GM12875 (cell line): ENCODE measurements at regions not wholly inside any gene's neighbourhood (a gene's known extent, or its start where the extent isn't known, plus 50 kb on each side); places are given as distances from the start of the nearest gene placed in this dataset.

Experiments
- H3K4me3 ChIP-seq: one replicate; pipeline ENCODE4 v1.5.1; 2011; ENCODE audit warnings: low read depth, low read length, control low read depth
- TF ChIP-seq, protein P1 (sequence below): IDR thresholded peaks from 2 replicates; pipeline ENCODE4 v1.5.1; 2011; ENCODE audit warnings: low read depth, mild to moderate bottlenecking, control low read depth, inconsistent platforms, low read length, moderate library complexity, borderline replicate concordance; ENCODE audit not compliant: insufficient read depth

DNA sequence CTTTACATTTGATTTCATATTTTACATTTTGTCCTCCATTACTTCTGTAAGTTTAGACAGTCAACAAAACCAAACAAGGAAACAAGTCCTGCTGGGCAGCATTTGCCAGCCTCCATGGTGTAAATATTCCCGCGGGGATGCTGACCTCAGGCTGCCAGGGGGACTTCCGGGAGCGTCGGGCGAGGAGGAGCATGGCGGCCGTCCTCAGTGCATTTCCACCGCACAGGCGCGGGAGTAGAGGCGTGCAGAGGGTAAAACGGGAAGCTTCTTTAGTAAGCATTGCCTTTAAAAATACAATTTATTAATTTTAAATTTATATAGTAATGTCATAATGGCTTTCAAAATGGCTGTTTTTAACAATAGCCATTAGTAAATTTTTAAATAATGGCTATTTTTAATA, 385.3 kb upstream of the IRX4 start:
- no peak overlapping the region for H3K4me3 ChIP-seq
- TF ChIP-seq, protein P1, sequence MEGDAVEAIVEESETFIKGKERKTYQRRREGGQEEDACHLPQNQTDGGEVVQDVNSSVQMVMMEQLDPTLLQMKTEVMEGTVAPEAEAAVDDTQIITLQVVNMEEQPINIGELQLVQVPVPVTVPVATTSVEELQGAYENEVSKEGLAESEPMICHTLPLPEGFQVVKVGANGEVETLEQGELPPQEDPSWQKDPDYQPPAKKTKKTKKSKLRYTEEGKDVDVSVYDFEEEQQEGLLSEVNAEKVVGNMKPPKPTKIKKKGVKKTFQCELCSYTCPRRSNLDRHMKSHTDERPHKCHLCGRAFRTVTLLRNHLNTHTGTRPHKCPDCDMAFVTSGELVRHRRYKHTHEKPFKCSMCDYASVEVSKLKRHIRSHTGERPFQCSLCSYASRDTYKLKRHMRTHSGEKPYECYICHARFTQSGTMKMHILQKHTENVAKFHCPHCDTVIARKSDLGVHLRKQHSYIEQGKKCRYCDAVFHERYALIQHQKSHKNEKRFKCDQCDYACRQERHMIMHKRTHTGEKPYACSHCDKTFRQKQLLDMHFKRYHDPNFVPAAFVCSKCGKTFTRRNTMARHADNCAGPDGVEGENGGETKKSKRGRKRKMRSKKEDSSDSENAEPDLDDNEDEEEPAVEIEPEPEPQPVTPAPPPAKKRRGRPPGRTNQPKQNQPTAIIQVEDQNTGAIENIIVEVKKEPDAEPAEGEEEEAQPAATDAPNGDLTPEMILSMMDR, result no peak

DNA sequence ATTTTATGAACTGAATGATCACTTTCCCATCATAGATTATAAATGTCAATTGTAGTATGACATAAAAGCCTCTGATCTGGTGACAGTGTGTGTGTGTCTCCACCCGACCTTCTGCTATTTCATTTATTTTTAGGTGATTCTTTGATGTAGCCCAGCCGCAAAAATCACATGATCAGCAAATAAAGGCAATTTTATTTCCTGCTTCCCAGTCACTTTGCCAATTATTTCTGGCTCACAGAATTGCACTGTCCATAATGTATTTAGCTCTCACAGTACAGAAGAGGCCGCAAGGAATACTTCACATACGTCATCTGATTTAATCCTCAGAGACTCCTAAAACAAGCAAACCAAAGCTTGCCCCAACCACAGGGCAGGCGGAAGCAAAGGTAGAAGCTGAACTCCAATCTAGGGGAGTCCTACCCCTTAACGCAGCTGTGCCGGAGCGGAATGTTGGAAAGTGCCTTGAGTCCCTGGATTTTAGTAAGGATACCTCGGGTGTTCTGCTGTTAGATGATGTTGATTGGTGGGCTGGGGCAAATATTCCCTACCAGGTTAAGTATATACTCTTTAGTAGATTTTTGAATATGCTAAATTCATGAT, 384.0 kb upstream of the IRX4 start:
- H3K4me3 ChIP-seq, result no peak overlapping the region
- TF ChIP-seq, protein P1, result no peak

DNA sequence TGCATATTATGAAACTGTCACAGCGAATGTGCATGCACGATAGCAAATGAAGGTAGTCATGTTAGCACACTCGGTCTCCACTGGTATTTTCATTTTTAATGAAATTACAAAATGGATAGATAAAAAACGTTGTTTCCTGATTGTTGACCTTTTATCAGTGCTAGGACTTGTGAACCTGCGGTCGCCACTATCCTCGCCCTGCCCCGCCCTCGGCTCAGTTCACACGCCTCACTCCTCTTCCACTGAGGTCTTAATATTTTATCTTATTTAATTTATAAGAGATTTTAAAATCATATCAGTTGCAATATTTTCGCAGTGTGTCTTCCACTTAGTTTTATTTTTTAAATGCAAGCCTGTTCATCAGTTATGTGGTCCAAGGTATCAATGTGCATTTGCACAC, 382.6 kb upstream of the IRX4 start:
- TF ChIP-seq, protein P1, result no peak
- no peak overlapping the region for H3K4me3 ChIP-seq

DNA sequence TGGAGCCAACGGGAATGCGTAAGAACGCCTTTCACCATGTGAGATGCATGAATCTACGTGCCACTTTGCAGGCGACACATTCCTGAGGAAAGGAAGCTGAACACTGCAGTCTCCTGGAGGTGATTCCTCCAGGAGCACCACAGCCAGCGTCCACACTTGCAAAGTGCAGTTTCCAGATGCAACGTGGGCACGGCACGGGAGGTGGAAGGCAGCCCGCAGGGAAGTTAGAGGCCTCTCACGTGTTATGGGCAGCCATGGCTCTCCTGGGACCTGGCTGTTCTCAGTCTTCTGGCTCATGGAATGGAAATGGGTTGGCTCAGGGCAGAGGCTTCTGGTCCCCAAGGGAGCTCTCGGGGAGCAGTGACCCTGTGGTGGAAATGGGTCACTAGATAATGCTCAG, 381.0 kb upstream of the IRX4 start:
- TF ChIP-seq, protein P1, result no peak
- H3K4me3 ChIP-seq, result no peak overlapping the region

DNA sequence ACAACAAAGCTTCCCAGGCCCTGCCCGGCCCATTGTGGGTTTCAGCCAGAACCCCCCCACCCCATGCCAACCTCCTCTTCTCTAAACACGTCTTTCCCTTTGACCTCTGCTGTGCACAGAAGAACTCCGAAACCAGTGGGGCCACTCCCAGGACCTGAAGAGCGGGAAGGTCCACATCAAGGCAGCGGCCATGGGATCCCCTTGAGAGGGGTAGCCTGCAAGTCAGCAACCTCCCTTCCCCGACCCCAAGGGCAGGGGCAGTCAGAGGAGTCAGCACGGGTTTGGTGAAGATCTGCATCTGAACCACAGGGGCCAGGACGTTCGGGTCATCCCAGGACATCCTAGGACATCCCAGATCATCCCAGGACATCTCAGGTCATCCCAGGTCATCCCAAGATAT, 379.9 kb upstream of the IRX4 start:
- TF ChIP-seq, protein P1, result no peak
- no peak overlapping the region for H3K4me3 ChIP-seq

DNA sequence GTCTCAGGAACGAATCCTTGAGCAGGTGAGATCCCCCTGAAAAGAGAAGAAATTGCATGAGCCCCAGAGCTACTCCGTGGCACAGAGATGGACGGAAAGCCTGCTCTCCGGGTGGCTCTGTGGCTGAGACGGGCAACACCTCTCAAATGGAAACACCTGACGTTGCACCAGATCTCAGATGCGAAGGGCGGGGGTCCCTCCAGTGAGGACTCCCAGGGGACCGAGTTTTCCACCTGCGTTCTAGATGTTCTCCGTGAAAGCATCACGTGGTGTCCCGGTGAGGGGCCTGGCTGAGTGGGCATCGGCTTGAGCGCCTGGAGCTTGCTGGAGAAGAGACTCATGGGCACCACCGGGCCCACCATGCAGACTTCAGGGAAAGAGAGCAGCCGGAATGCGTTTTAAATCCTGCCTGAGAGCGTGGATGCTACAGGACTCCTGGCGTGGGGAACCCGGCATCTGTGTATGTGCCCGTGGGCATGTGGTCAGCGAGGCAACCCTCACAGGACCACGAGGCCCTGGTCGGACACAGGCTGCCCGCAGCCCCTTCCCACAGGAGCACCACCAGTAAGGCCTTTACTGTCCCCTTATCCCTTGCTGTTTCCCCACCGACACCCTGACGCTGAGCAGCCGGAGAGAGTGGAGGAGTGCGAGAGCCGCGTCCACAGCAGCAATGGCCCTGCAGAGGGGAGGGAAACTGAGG, 378.4 kb upstream of the IRX4 start:
- no peak overlapping the region for H3K4me3 ChIP-seq
- TF ChIP-seq, protein P1, result no peak
